ENCODE measurements at regions not wholly inside any gene's neighbourhood (a gene's known extent, or its start where the extent isn't known, plus 50 kb on each side); places are given as distances from the start of the nearest gene placed in this dataset.

DNA sequence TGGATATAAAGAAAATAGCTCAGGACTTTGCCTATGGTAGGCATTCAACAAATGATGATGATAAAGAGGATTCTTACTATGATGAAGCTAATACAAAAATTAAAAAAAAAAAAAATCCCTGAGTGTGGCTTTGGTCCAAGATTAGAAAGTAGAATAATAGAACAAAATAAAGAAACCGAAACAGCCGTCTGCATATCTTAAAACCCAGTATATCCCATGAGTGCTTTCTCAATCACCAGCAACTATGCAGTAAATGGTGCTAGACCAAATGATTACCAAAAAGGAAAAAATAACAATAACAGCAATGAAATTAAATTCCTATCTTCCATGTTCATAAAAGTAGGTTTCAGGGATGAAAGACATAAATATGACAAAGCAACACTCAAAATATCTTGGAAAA lies 59.3 kb upstream of the DCC start:
- Histone ChIP-seq H2BK20ac (ENCODE audit: low read depth, low read length, poor library complexity, severe bottlenecking) (no peak overlapping the region), H3K79me2 (ENCODE audit: insufficient read depth, low read length) (no peaks in the 10 kb centered on the region), H3K9ac (ENCODE audit: extremely low read depth, insufficient read length, low read length) (no peak overlapping the region), H3T11ph (ENCODE audit: low read length) (no peak overlapping the region), H4K20me1 (ENCODE audit: control insufficient read depth, insufficient read depth, insufficient read length) (no peaks in the 10 kb centered on the region), H3K27me3 (ENCODE audit: insufficient read depth, low read length) (no peaks in the 10 kb centered on the region), H3K23ac (ENCODE audit: insufficient read length, low read depth, low read length) (no peak overlapping the region), H4K5ac (ENCODE audit: insufficient read length, low read depth, low read length) (no peak overlapping the region), H2BK15ac (ENCODE audit: low read depth, low read length) (no peak overlapping the region), H3K27ac (ENCODE audit: insufficient read length, low read depth, low read length) (no peak overlapping the region), H3K9me3 (ENCODE audit: control insufficient read depth, low read depth, low read length) (no peaks in the 10 kb centered on the region), H3K79me1 (ENCODE audit: insufficient read depth, low read depth, low read length, poor library complexity, severe bottlenecking) (no peaks in the 10 kb centered on the region), H2BK120ac (ENCODE audit: low read depth, low read length, poor library complexity, severe bottlenecking) (no peak overlapping the region), H3K4me1 (ENCODE audit: insufficient read depth, low read length) (no peaks in the 10 kb centered on the region; the same call in 1 of the 2 replicates), H4K8ac (replicated peaks; ENCODE audit: insufficient read length, low read depth, low read length) (no peak overlapping the region), H2AK5ac (ENCODE audit: insufficient read length, low read length) (no peak overlapping the region), H4K91ac (ENCODE audit: insufficient read length, low read depth, low read length) (no peak overlapping the region), H3K14ac (ENCODE audit: insufficient read depth, low read length) (no peak overlapping the region), H3K23me2 (ENCODE audit: insufficient read length, low read depth, low read length, poor library complexity, severe bottlenecking) (no peaks in the 10 kb centered on the region), H2BK5ac (ENCODE audit: insufficient read length, low read length) (no peak overlapping the region), H3K4ac (ENCODE audit: low read depth, low read length) (no peak overlapping the region), H3K18ac (ENCODE audit: insufficient read length, low read depth, low read length) (no peak overlapping the region), H2BK12ac (ENCODE audit: insufficient read length, low read depth, low read length) (no peak overlapping the region), H2AFZ (ENCODE audit: low read length) (no peak overlapping the region), H3K56ac (ENCODE audit: insufficient read length, low read depth, low read length) (no peak overlapping the region), H3K4me2 (ENCODE audit: insufficient read depth, insufficient read length, low read length) (no peak overlapping the region)
- Mint-ChIP-seq H3K36me3 (ENCODE audit: insufficient read depth in 1 of 3, low read depth in 3 of 3) (peaks cover 0 to 2% (median 0%) of the 10 kb centered on the region in 3 experiments; a peak in 1 of 7 replicates), H3K27ac (no peak overlapping the region), H3K4me3 (no peak overlapping the region), H3K27me3 (ENCODE audit: low read depth) (no peaks in the 10 kb centered on the region; the same call in 1 of the 2 replicates), H3K4me1 (no peaks in the 10 kb centered on the region; a peak in 1 of 4 replicates), H3K9me3 (no peaks in the 10 kb centered on the region)
- no CpG with 5 or more reads among the region's 2 CpGs for WGBS (ENCODE audit: extremely low coverage, insufficient read length, low lambda C conversion rate)
- DNase-seq: no peak
- TF ChIP-seq, protein P1, sequence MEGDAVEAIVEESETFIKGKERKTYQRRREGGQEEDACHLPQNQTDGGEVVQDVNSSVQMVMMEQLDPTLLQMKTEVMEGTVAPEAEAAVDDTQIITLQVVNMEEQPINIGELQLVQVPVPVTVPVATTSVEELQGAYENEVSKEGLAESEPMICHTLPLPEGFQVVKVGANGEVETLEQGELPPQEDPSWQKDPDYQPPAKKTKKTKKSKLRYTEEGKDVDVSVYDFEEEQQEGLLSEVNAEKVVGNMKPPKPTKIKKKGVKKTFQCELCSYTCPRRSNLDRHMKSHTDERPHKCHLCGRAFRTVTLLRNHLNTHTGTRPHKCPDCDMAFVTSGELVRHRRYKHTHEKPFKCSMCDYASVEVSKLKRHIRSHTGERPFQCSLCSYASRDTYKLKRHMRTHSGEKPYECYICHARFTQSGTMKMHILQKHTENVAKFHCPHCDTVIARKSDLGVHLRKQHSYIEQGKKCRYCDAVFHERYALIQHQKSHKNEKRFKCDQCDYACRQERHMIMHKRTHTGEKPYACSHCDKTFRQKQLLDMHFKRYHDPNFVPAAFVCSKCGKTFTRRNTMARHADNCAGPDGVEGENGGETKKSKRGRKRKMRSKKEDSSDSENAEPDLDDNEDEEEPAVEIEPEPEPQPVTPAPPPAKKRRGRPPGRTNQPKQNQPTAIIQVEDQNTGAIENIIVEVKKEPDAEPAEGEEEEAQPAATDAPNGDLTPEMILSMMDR (conservative IDR thresholded peaks at IDR 0.05): no peak
